SU-DHL-6 (cell line): ENCODE measurements at regions not wholly inside any gene's neighbourhood (a gene's known extent, or its start where the extent isn't known, plus 50 kb on each side); places are given as distances from the start of the nearest gene placed in this dataset.

Experiments used
- H2AFZ ChIP-seq: fragments of 200-600 bp; sonication (generic); 2 replicates; pipeline ENCODE4 v1.6.1; 2014; ENCODE audit warnings: low read depth, mild to moderate bottlenecking, moderate library complexity, mixed read lengths, antibody characterized with exemption, low read length; ENCODE audit not compliant: severe bottlenecking
- H3F3A ChIP-seq: fragments of 200-600 bp; shearing (Covaris generic); 2 replicates; pipeline ENCODE4 v1.6.0; 2016; ENCODE audit warnings: antibody characterized with exemption, mild to moderate bottlenecking; ENCODE audit not compliant: insufficient read depth
- H3K27ac ChIP-seq: fragments of 200-600 bp; sonication (generic); 2 replicates; pipeline ENCODE4 v1.5.1; 2016; ENCODE audit warnings: low read depth, mild to moderate bottlenecking, low read length, moderate library complexity, mixed read lengths
- H3K27me3 ChIP-seq: fragments of 200-600 bp; sonication (generic), shearing (Covaris generic); 2 replicates; pipeline ENCODE4 v1.6.0; 2014; ENCODE audit warnings: mild to moderate bottlenecking, low read length
- H3K36me3 ChIP-seq: fragments of 200-600 bp; sonication (generic); 2 replicates; pipeline ENCODE4 v1.6.1; 2014; ENCODE audit warnings: mild to moderate bottlenecking, low read length, mixed read lengths
- H3K4me2 ChIP-seq: fragments of 300-600, 200-600 bp; shearing (Covaris generic), sonication (generic); 2 replicates; pipeline ENCODE4 v1.6.0; 2014; ENCODE audit warnings: low read length, low read depth, mild to moderate bottlenecking; ENCODE audit not compliant: poor library complexity, severe bottlenecking
- H3K4me3 ChIP-seq: fragments of 200-600 bp; sonication (generic); 2 replicates; pipeline ENCODE4 v1.5.1; 2014; ENCODE audit warnings: antibody characterized with exemption, low read length, mild to moderate bottlenecking, mixed read lengths; ENCODE audit not compliant: insufficient read depth, poor library complexity, severe bottlenecking
- H3K79me2 ChIP-seq: fragments of 200-600 bp; sonication (generic); 2 replicates; pipeline ENCODE4 v1.6.1; 2014; ENCODE audit warnings: mild to moderate bottlenecking, low read length, moderate library complexity; ENCODE audit not compliant: insufficient read depth
- H3K9ac ChIP-seq: fragments of 200-600 bp; sonication (generic); 2 replicates; pipeline ENCODE4 v1.7.0; 2014; ENCODE audit warnings: mild to moderate bottlenecking, low read length
- H3K9me2 ChIP-seq: fragments of 200-600 bp; sonication (generic); replicated peaks from 2 replicates; pipeline ENCODE4 v1.6.1; 2014; ENCODE audit warnings: low read length; ENCODE audit not compliant: insufficient read depth
- H3K9me3 ChIP-seq: fragments of 200-600 bp; sonication (generic); 2 replicates; pipeline ENCODE4 v1.6.1; 2014; ENCODE audit warnings: low read length, mixed read lengths; ENCODE audit not compliant: insufficient read depth
- H4K20me1 ChIP-seq: fragments of 200-600 bp; sonication (generic); 2 replicates; pipeline ENCODE4 v1.6.1; 2014; ENCODE audit warnings: low read depth, mild to moderate bottlenecking, antibody characterized with exemption, low read length, moderate library complexity, mixed read lengths
- EZH2phosphoT487 ChIP-seq: fragments of 200-600 bp; sonication (generic), shearing (Covaris generic); conservative IDR thresholded peaks from 2 replicates; pipeline ENCODE4 v1.6.1; 2018; ENCODE audit warnings: mild to moderate bottlenecking, antibody characterized with exemption, low read length, moderate library complexity, mixed read lengths
- TF ChIP-seq, protein P1 (sequence below): fragments of 200-600 bp; sonication (generic); IDR thresholded peaks from one replicate; pipeline ENCODE4 v1.5.1; 2017; ENCODE audit warnings: antibody characterized with exemption, mild to moderate bottlenecking, low read length, moderate library complexity; ENCODE audit not compliant: insufficient read depth, poor library complexity, severe bottlenecking

- Histone ChIP-seq H3F3A (peaks cover 11% of the 10 kb centered on the region), H2AFZ (no peak overlapping the region), H3K27me3 (no peaks in the 10 kb centered on the region), H3K9ac (no peak overlapping the region), H4K20me1 (no peaks in the 10 kb centered on the region), H3K9me2 (no peaks in the 10 kb centered on the region), H3K4me3 (no peak overlapping the region), H3K4me2 (no peak overlapping the region), H3K36me3 (no peaks in the 10 kb centered on the region), H3K27ac (no peak overlapping the region), H3K79me2 (no peaks in the 10 kb centered on the region), H3K9me3 (no peaks in the 10 kb centered on the region)
- TF ChIP-seq EZH2phosphoT487, result no peak
- TF ChIP-seq, protein P1, sequence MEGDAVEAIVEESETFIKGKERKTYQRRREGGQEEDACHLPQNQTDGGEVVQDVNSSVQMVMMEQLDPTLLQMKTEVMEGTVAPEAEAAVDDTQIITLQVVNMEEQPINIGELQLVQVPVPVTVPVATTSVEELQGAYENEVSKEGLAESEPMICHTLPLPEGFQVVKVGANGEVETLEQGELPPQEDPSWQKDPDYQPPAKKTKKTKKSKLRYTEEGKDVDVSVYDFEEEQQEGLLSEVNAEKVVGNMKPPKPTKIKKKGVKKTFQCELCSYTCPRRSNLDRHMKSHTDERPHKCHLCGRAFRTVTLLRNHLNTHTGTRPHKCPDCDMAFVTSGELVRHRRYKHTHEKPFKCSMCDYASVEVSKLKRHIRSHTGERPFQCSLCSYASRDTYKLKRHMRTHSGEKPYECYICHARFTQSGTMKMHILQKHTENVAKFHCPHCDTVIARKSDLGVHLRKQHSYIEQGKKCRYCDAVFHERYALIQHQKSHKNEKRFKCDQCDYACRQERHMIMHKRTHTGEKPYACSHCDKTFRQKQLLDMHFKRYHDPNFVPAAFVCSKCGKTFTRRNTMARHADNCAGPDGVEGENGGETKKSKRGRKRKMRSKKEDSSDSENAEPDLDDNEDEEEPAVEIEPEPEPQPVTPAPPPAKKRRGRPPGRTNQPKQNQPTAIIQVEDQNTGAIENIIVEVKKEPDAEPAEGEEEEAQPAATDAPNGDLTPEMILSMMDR, result no peak
Measured at GRCh38 chr5:88662846-88663245, 220.1 kb downstream of the MEF2C start.

GRCh38 chr5:88661806-88662207, 221.2 kb downstream of the MEF2C start:
- H3K4me3 ChIP-seq, result peak overlapping the region; percentile 44
- H3F3A ChIP-seq, result peaks cover 11% of the 10 kb centered on the region
- H3K4me2 ChIP-seq, result peak overlapping the region; percentile 59
- no peaks in the 10 kb centered on the region for H3K79me2 ChIP-seq
- H3K27ac ChIP-seq, result 0 out of 2 replicates have a peak overlapping the region, but pooled peaks have one; percentile 52
- no peaks in the 10 kb centered on the region for H4K20me1 ChIP-seq
- no peaks in the 10 kb centered on the region for H3K36me3 ChIP-seq
- H3K9ac ChIP-seq, result no peak overlapping the region
- no peaks in the 10 kb centered on the region for H3K27me3 ChIP-seq
- H3K9me2 ChIP-seq, result no peaks in the 10 kb centered on the region
- TF ChIP-seq, protein P1, result no peak
- TF ChIP-seq EZH2phosphoT487, result no peak
- H3K9me3 ChIP-seq, result no peaks in the 10 kb centered on the region
- peak overlapping the region; percentile 69 for H2AFZ ChIP-seq

- H3K4me3 ChIP-seq, result peak overlapping the region; percentile 44
- TF ChIP-seq EZH2phosphoT487, result no peak
- TF ChIP-seq, protein P1, result no peak
- H4K20me1 ChIP-seq, result no peaks in the 10 kb centered on the region
- H3K36me3 ChIP-seq, result no peaks in the 10 kb centered on the region
- H3K9me3 ChIP-seq, result no peaks in the 10 kb centered on the region
- peak overlapping the region; percentile 46 for H3K9ac ChIP-seq
- no peaks in the 10 kb centered on the region for H3K79me2 ChIP-seq
- H3K9me2 ChIP-seq, result no peaks in the 10 kb centered on the region
- H3K27ac ChIP-seq, result peak overlapping the region; percentile 52
- H2AFZ ChIP-seq, result peak overlapping the region; percentile 69
- H3K4me2 ChIP-seq, result peak overlapping the region; percentile 59
- peaks cover 11% of the 10 kb centered on the region for H3F3A ChIP-seq
- no peaks in the 10 kb centered on the region for H3K27me3 ChIP-seq
Measured at GRCh38 chr5:88660947-88661805, 221.8 kb downstream of the MEF2C start.
